Testis (tissue), 2 donors: ENCODE measurements at regions not wholly inside any gene's neighbourhood (a gene's known extent, or its start where the extent isn't known, plus 50 kb on each side); places are given as distances from the start of the nearest gene placed in this dataset.

Experiments
- DNase-seq: peaks from one replicate; pipeline ENCODE4 v3.0.0-alpha.2; 2019
- H3K27ac ChIP-seq, 2 donors: fragments of 200-600 bp; sonication (generic); one replicate each; pipeline ENCODE4 v1.5.1; 2019
- H3K27me3 ChIP-seq: fragments of 200-600 bp; sonication (generic); one replicate; pipeline ENCODE4 v1.5.1; 2019
- H3K36me3 ChIP-seq: fragments of 200-600 bp; sonication (generic); one replicate; pipeline ENCODE4 v1.5.1; 2017; ENCODE audit warnings: low read depth; ENCODE audit errors: missing control alignments
- H3K4me1 ChIP-seq: fragments of 200-600 bp; sonication (generic); one replicate; pipeline ENCODE4 v1.5.1; 2019
- H3K4me3 ChIP-seq, 2 donors: fragments of 200-600 bp; sonication (generic); one replicate each; pipeline ENCODE4 v1.5.1; 2017 to 2019
- H3K9me3 ChIP-seq: fragments of 200-600 bp; sonication (generic); one replicate; pipeline ENCODE4 v1.5.1; 2017
- CTCF ChIP-seq, 3 experiments: fragments of 450-650 bp in 2 of 3; fragments of 200-600 bp in 1 of 3; sonication (generic) in 1 of 3; IDR thresholded peaks; one replicate each; pipeline ENCODE4 v1.5.1; 2016 to 2019; ENCODE audit warnings: antibody characterized with exemption in 3 of 3, mild to moderate bottlenecking in 2 of 3, moderate library complexity in 1 of 3
- POLR2A ChIP-seq: fragments of 450-650 bp; IDR thresholded peaks from one replicate; pipeline ENCODE4 v1.6.1; 2017; ENCODE audit warnings: antibody characterized with exemption, mild to moderate bottlenecking, moderate library complexity
- WGBS, 2 donors: methylation state at CpG; one replicate each; pipeline ENCODE4 v1.1.5; 2018; 5-methylcytosine and 5-hydroxymethylcytosine counted together
- intact Hi-C: fragments of 100-400 bp; cut with DNase I; formaldehyde crosslinking; loops from one replicate; pipeline ENCODE4 v1.15.1; 2023; ENCODE audit warnings: low total_unique reads

- H3K27me3 ChIP-seq, result no peaks in the 10 kb centered on the region
- no peaks in the 10 kb centered on the region for H3K36me3 ChIP-seq
- no peak for DNase-seq
- H3K4me3 ChIP-seq, result no peak overlapping the region
- no peak overlapping the region for H3K27ac ChIP-seq
- intact Hi-C loops, result no loop called here
- 55 to 60% methylated on average over 7 to 11 of the region's 11 CpGs for WGBS, 2 donors
- no peaks in the 10 kb centered on the region for H3K4me1 ChIP-seq
- no peak for TF ChIP-seq CTCF (IDR thresholded peaks at IDR 0.05)
- TF ChIP-seq POLR2A, result no peak
- H3K9me3 ChIP-seq, result no peaks in the 10 kb centered on the region
These were observed 274.6 kb downstream of the BRD1 start for GRCh38 chr22:49553076-49553475.

- Histone ChIP-seq H3K4me1 (no peaks in the 10 kb centered on the region), H3K4me3 (no peak overlapping the region), H3K27me3 (no peaks in the 10 kb centered on the region), H3K27ac (no peak overlapping the region), H3K9me3 (no peaks in the 10 kb centered on the region), H3K36me3 (no peaks in the 10 kb centered on the region)
- no peak for TF ChIP-seq CTCF (IDR thresholded peaks at IDR 0.05)
- no peak for TF ChIP-seq POLR2A
- 79 to 80% methylated on average over 14 to 15 of the region's 15 CpGs for WGBS, 2 donors
- intact Hi-C loops, result no loop called here
- no peak for DNase-seq
These were observed 275.6 kb downstream of the BRD1 start for GRCh38 chr22:49551897-49552614.

GRCh38 chr22:49551446-49551845 is 276.2 kb downstream of the BRD1 start:
- DNase-seq, result no peak
- Histone ChIP-seq H3K4me3 (no peak overlapping the region), H3K4me1 (no peaks in the 10 kb centered on the region), H3K27me3 (no peaks in the 10 kb centered on the region), H3K36me3 (no peaks in the 10 kb centered on the region), H3K27ac (no peak overlapping the region), H3K9me3 (no peaks in the 10 kb centered on the region)
- intact Hi-C loops, result no loop called here
- 96% methylated on average over 10 of the region's 10 CpGs; no CpG with 5 or more reads in 1 of the 2 donors for WGBS, 2 donors
- TF ChIP-seq CTCF (IDR thresholded peaks at IDR 0.05) (no peak), POLR2A (no peak)

GRCh38 chr22:49550766-49551362 is 276.8 kb downstream of the BRD1 start:
- H3K9me3 ChIP-seq, result no peaks in the 10 kb centered on the region
- WGBS, 2 donors, result 91 to 95% methylated on average over 9 to 11 of the region's 11 CpGs
- H3K4me3 ChIP-seq, result no peak overlapping the region
- H3K36me3 ChIP-seq, result no peaks in the 10 kb centered on the region
- H3K27me3 ChIP-seq, result no peaks in the 10 kb centered on the region
- no peaks in the 10 kb centered on the region for H3K4me1 ChIP-seq
- no peak for TF ChIP-seq CTCF (IDR thresholded peaks at IDR 0.05)
- DNase-seq, result no peak
- no peak overlapping the region for H3K27ac ChIP-seq
- intact Hi-C loops, result no loop called here

- no peaks in the 10 kb centered on the region for H3K9me3 ChIP-seq
- 86 to 92% methylated on average over 3 of the region's 3 CpGs for WGBS, 2 donors
These were observed 277.6 kb downstream of the BRD1 start for GRCh38 chr22:49550141-49550430.

More at GRCh38 chr22:49550141-49550430, 277.6 kb downstream of the BRD1 start:
- Histone ChIP-seq H3K4me3 (no peak overlapping the region), H3K27ac (no peak overlapping the region), H3K4me1 (no peaks in the 10 kb centered on the region), H3K27me3 (no peaks in the 10 kb centered on the region), H3K36me3 (no peaks in the 10 kb centered on the region)
- DNase-seq, result no peak
- intact Hi-C loops, result no loop called here
- no peak for TF ChIP-seq CTCF (IDR thresholded peaks at IDR 0.05)
- TF ChIP-seq POLR2A, result no peak
